IMR-90 (cell line): ENCODE measurements at regions not wholly inside any gene's neighbourhood (a gene's known extent, or its start where the extent isn't known, plus 50 kb on each side); places are given as distances from the start of the nearest gene placed in this dataset.

Experiments used
- ATAC-seq: fragments of 200-7000 bp; cut with Tn5 transposase; 2 replicates; pipeline ENCODE4 v1.9.1; 2020; ENCODE audit warnings: low read depth, mild to moderate bottlenecking, moderate library complexity
- BruUV-seq: library from RNA; stranded (reverse); fragments of 400-500 nt; replicated peaks from 2 replicates; lab custom pipeline; 2021; lab: Mats Ljungman, UMichigan
- CTCF ChIA-PET: fragments of 300-600 bp; formaldehyde crosslinking; extraction: SDS; loops from one replicate; lab custom pipeline; 2021; ENCODE audit warnings: antibody characterized with exemption; lab: Yijun Ruan, JAX
- POLR2A ChIA-PET: fragments of 300-600 bp; sonication (Branson Sonifier 250); formaldehyde crosslinking; loops from one replicate; lab custom pipeline; 2022; ENCODE audit warnings: antibody characterized with exemption; ENCODE audit not compliant: unreplicated experiment; lab: Charles Lee
- DNase-seq: peaks from one replicate; pipeline ENCODE4 v3.0.0; 2013
- H2AFZ ChIP-seq: replicated peaks from 2 replicates; pipeline ENCODE3; 2013; ENCODE audit warnings: low read length, mild to moderate bottlenecking; ENCODE audit not compliant: poor library complexity
- H2AK5ac ChIP-seq: 2 replicates; pipeline ENCODE4 v1.6.1; 2013; ENCODE audit warnings: low read depth, low read length, inconsistent platforms
- H2AK9ac ChIP-seq: replicated peaks from 2 replicates; pipeline ENCODE3; 2013; ENCODE audit warnings: mild to moderate bottlenecking, low read depth, low read length, moderate library complexity; ENCODE audit not compliant: poor library complexity
- H2BK120ac ChIP-seq: 2 replicates; pipeline ENCODE4 v1.6.1; 2013; ENCODE audit warnings: low read depth, low read length, inconsistent platforms
- H2BK15ac ChIP-seq: 3 replicates; pipeline ENCODE4 v1.6.1; 2013; ENCODE audit warnings: low read depth, low read length, inconsistent platforms
- H2BK20ac ChIP-seq: 2 replicates; pipeline ENCODE4 v1.6.1; 2013; ENCODE audit warnings: low read depth, mild to moderate bottlenecking, inconsistent platforms, low read length, moderate library complexity
- H2BK5ac ChIP-seq: 2 replicates; pipeline ENCODE4 v1.6.1; 2013; ENCODE audit warnings: mild to moderate bottlenecking, low read depth, low read length, inconsistent platforms; ENCODE audit not compliant: poor library complexity, severe bottlenecking
- H3K14ac ChIP-seq: replicated peaks from 2 replicates; pipeline ENCODE4 v1.6.1; 2013; ENCODE audit warnings: low read depth, low read length, inconsistent platforms
- H3K18ac ChIP-seq: 2 replicates; pipeline ENCODE4 v1.6.1; 2013; ENCODE audit warnings: low read depth, low read length, control low read depth
- H3K23ac ChIP-seq: 2 replicates; pipeline ENCODE4 v1.6.1; 2013; ENCODE audit warnings: low read depth, low read length, inconsistent platforms
- H3K27ac ChIP-seq: 2 replicates; pipeline ENCODE4 v1.5.1; 2013; ENCODE audit warnings: mild to moderate bottlenecking, control low read depth, low read length; ENCODE audit not compliant: insufficient read depth
- H3K27me3 ChIP-seq: 2 replicates; pipeline ENCODE4 v1.6.1; 2013; ENCODE audit warnings: low read length; ENCODE audit not compliant: control insufficient read depth, insufficient read depth
- H3K36me3 ChIP-seq: 2 replicates; pipeline ENCODE4 v1.6.1; 2013; ENCODE audit warnings: low read length, mixed read lengths; ENCODE audit not compliant: control insufficient read depth, insufficient read depth
- H3K4ac ChIP-seq: 2 replicates; pipeline ENCODE4 v1.6.1; 2013; ENCODE audit warnings: low read depth, low read length, inconsistent platforms
- H3K4me1 ChIP-seq: 2 replicates; pipeline ENCODE4 v1.6.1; 2013; ENCODE audit warnings: low read length, mixed read lengths; ENCODE audit not compliant: control insufficient read depth, insufficient read depth
- H3K4me2 ChIP-seq: 2 replicates; pipeline ENCODE4 v1.6.1; 2013; ENCODE audit warnings: low read depth, mild to moderate bottlenecking, control low read depth, low read length, moderate library complexity
- H3K4me3 ChIP-seq: 2 replicates; pipeline ENCODE4 v1.5.1; 2013; ENCODE audit warnings: low read depth, mild to moderate bottlenecking, control low read depth, low read length, moderate library complexity; ENCODE audit not compliant: insufficient read depth
- H3K56ac ChIP-seq: 2 replicates; pipeline ENCODE4 v1.6.1; 2013; ENCODE audit warnings: low read length, inconsistent platforms; ENCODE audit not compliant: insufficient read depth; ENCODE audit errors: extremely low read depth
- H3K79me1 ChIP-seq, 2 experiments: 2 replicates each; pipeline ENCODE4 v1.6.1; 2013; ENCODE audit warnings: low read length in 2 of 2, inconsistent platforms in 1 of 2, low read depth in 1 of 2
- H3K9ac ChIP-seq: 2 replicates; pipeline ENCODE4 v1.6.1; 2013; ENCODE audit warnings: low read depth, low read length, control low read depth
- H3K9me1 ChIP-seq: 2 replicates; pipeline ENCODE4 v1.6.1; 2013; ENCODE audit warnings: low read length, inconsistent platforms; ENCODE audit not compliant: insufficient read depth
- H3K9me3 ChIP-seq: 2 replicates; pipeline ENCODE4 v1.6.1; 2013; ENCODE audit warnings: low read length; ENCODE audit not compliant: control insufficient read depth, insufficient read depth
- H4K20me1 ChIP-seq: 2 replicates; pipeline ENCODE4 v1.6.1; 2013; ENCODE audit warnings: low read length, inconsistent platforms; ENCODE audit not compliant: insufficient read depth
- H4K5ac ChIP-seq: 2 replicates; pipeline ENCODE4 v1.6.1; 2013; ENCODE audit warnings: mild to moderate bottlenecking, low read depth, low read length, control low read depth
- H4K8ac ChIP-seq, 2 experiments: 2 replicates each; pipeline ENCODE4 v1.6.1; 2013; ENCODE audit warnings: low read depth in 2 of 2, low read length in 2 of 2, control low read depth in 1 of 2, inconsistent platforms in 1 of 2
- H4K91ac ChIP-seq: 2 replicates; pipeline ENCODE4 v1.6.1; 2013; ENCODE audit warnings: low read depth, low read length, inconsistent platforms; ENCODE audit not compliant: insufficient read depth
- BHLHE40 ChIP-seq: fragments of 150-350 bp; IDR thresholded peaks from 2 replicates; pipeline ENCODE4 v1.6.1; 2016; ENCODE audit warnings: mild to moderate bottlenecking, low read depth, low read length
- CEBPB ChIP-seq: IDR thresholded peaks from 2 replicates; pipeline ENCODE4 v1.6.1; 2012; ENCODE audit warnings: low read depth, low read length, improper control_type of control experiment
- CTCF ChIP-seq: conservative IDR thresholded peaks from 2 replicates; pipeline ENCODE4 v1.5.1; 2012; ENCODE audit warnings: mild to moderate bottlenecking, low read depth, low read length, improper control_type of control experiment
- ELK1 ChIP-seq: fragments of 150-350 bp; IDR thresholded peaks from 2 replicates; pipeline ENCODE4 v1.6.1; 2016; ENCODE audit warnings: low read depth, mild to moderate bottlenecking, low read length, moderate library complexity, borderline replicate concordance
- FOS ChIP-seq: fragments of 150-350 bp; IDR thresholded peaks from 2 replicates; pipeline ENCODE4 v1.6.1; 2016; ENCODE audit warnings: low read depth, low read length
- MAFK ChIP-seq: IDR thresholded peaks from 2 replicates; pipeline ENCODE4 v1.6.1; 2012; ENCODE audit warnings: low read depth, low read length, improper control_type of control experiment
- MAZ ChIP-seq: IDR thresholded peaks from 2 replicates; pipeline ENCODE4 v1.6.1; 2012; ENCODE audit warnings: low read depth, mild to moderate bottlenecking, low read length, improper control_type of control experiment, moderate library complexity, borderline replicate concordance
- MXI1 ChIP-seq: IDR thresholded peaks from 2 replicates; pipeline ENCODE4 v1.6.1; 2012; ENCODE audit warnings: low read depth, mild to moderate bottlenecking, low read length, moderate library complexity, borderline replicate concordance
- NFE2L2 ChIP-seq: fragments of 150-350 bp; IDR thresholded peaks from 2 replicates; pipeline ENCODE4 v1.6.1; 2016; ENCODE audit warnings: low read depth, mild to moderate bottlenecking, low read length
- POLR2A ChIP-seq: IDR thresholded peaks from 2 replicates; pipeline ENCODE4 v1.6.1; 2012; ENCODE audit warnings: mild to moderate bottlenecking, low read depth, low read length
- RAD21 ChIP-seq: IDR thresholded peaks from 2 replicates; pipeline ENCODE4 v1.6.1; 2012; ENCODE audit warnings: low read length, improper control_type of control experiment
- RCOR1 ChIP-seq: IDR thresholded peaks from 2 replicates; pipeline ENCODE4 v1.6.1; 2012; ENCODE audit warnings: mild to moderate bottlenecking, low read length, improper control_type of control experiment; ENCODE audit not compliant: insufficient replicate concordance
- RFX5 ChIP-seq: IDR thresholded peaks from 2 replicates; pipeline ENCODE4 v1.8.0; 2012; ENCODE audit warnings: low read depth, mild to moderate bottlenecking, low read length, moderate library complexity
- SMC3 ChIP-seq: fragments of 150-350 bp; IDR thresholded peaks from 2 replicates; pipeline ENCODE4 v1.6.1; 2016; ENCODE audit warnings: low read depth, mild to moderate bottlenecking, antibody characterized with exemption, low read length, moderate library complexity
- USF2 ChIP-seq: fragments of 150-350 bp; IDR thresholded peaks from 2 replicates; pipeline ENCODE4 v1.6.1; 2017; ENCODE audit warnings: mild to moderate bottlenecking, antibody characterized with exemption, low read length, low read depth
- whole genome bisulfite sequencing, 2 experiments: methylation state at CpG; one replicate each; pipeline versions ENCODE4 v1.1.5 to v1.1.7; 2013; ENCODE audit warnings: missing lambda C conversion rate in 2 of 2; ENCODE audit not compliant: insufficient read length in 1 of 2; ENCODE audit errors: extremely low coverage in 2 of 2; 5-methylcytosine and 5-hydroxymethylcytosine counted together
- dilution Hi-C: fragments of 300-500 bp; cut with HindIII; formaldehyde crosslinking; loops from one replicate; pipeline ENCODE4 v1.14.3; 2018; ENCODE audit warnings: low sequenced_read_pairs; ENCODE audit not compliant: unreplicated experiment
- in situ Hi-C: fragments of 300-500 bp; cut with MboI; formaldehyde crosslinking; loops from 3 replicates; pipeline ENCODE4 v1.14.3; 2019; ENCODE audit warnings: low sequenced_read_pairs, inconsistent platforms, mixed read lengths
- intact Hi-C: fragments of 100-400 bp; cut with micrococcal nuclease; formaldehyde crosslinking; loops from 2 replicates; pipeline ENCODE4 v1.10.0; 2022

- Histone ChIP-seq H3K18ac (no peak overlapping the region), H3K27ac (no peak overlapping the region), H3K9me1 (no peaks in the 10 kb centered on the region), H2BK120ac (no peak overlapping the region), H2BK20ac (no peak overlapping the region), H3K79me1 (no peaks in the 10 kb centered on the region), H3K56ac (no peak overlapping the region), H4K20me1 (no peaks in the 10 kb centered on the region), H2AK9ac (no peak overlapping the region), H2AFZ (no peak overlapping the region), H3K4me2 (no peak overlapping the region), H4K91ac (no peak overlapping the region), H2BK5ac (no peak overlapping the region), H3K23ac (no peak overlapping the region), H2AK5ac (no peak overlapping the region), H3K27me3 (no peaks in the 10 kb centered on the region), H3K4ac (no peak overlapping the region), H4K5ac (no peak overlapping the region), H2BK15ac (no peak overlapping the region), H3K9ac (no peak overlapping the region), H3K4me1 (no peaks in the 10 kb centered on the region), H3K36me3 (no peaks in the 10 kb centered on the region), H4K8ac (no peak overlapping the region), H3K14ac (no peak overlapping the region), H3K4me3 (no peak overlapping the region), H3K9me3 (peaks cover 5% of the 10 kb centered on the region; the same call in 1 of the 2 replicates)
- no peak for TF ChIP-seq RCOR1
- no peak for TF ChIP-seq FOS
- TF ChIP-seq RAD21, result no peak
- TF ChIP-seq MXI1, result no peak
- TF ChIP-seq NFE2L2, result no peak
- TF ChIP-seq ELK1, result no peak
- TF ChIP-seq POLR2A, result no peak
- TF ChIP-seq SMC3, result no peak
- TF ChIP-seq CEBPB, result no peak
- TF ChIP-seq RFX5, result no peak
- TF ChIP-seq MAFK, result no peak
- no peak for TF ChIP-seq CTCF
- no peak for TF ChIP-seq BHLHE40
- no peak for TF ChIP-seq USF2
- no peak for TF ChIP-seq MAZ
- dilution Hi-C loops (no loop called here), in situ Hi-C loops (no loop called here), intact Hi-C loops (no loop called here)
- ChIA-PET CTCF (no interaction called here), POLR2A (no interaction called here)
- 94% methylated on average over 2 of the region's 9 CpGs; no CpG with 5 or more reads in 1 of the 2 experiments for WGBS, 2 experiments
- BruUV-seq, result no TSS peak
- DNase-seq (no peak), ATAC-seq (no peak)
Measured at GRCh38 chr10:57513637-57514036, 754.1 kb downstream of the IPMK start.
